ENCODE measurements at regions not wholly inside any gene's neighbourhood (a gene's known extent, or its start where the extent isn't known, plus 50 kb on each side); places are given as distances from the start of the nearest gene placed in this dataset.

DNA sequence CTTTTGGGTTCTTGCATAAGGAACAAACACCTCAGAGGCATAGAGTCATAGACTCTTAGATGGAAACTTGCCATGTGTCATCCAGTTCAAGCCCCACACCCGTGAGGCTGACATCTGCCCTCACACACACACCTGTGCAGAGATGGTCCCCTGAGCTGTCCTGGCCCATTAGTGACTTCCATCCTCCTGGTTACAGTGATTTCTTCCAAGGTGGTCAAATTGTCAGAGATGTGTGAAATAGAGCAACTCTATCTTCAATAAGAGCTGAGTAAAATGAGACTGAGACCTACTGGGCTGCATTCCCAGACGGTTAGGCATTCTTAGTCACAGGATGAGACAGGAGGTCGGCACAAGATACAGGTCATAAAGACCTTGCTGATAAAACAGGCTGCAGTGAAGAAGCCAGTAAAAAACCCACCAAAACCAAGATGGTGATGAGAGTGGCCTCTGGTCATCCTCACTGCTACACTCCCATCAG lies 342.2 kb upstream of the TNRC6C start:
- no peak for TF ChIP-seq ZNF449 (tag by site-specific recombination; IDR thresholded peaks at IDR 0.05)
- TF ChIP-seq ZNF311 (tag by site-specific recombination; IDR thresholded peaks at IDR 0.05; ENCODE audit: borderline replicate concordance): no peak
- TF ChIP-seq ZSCAN16 (tag by site-specific recombination; IDR thresholded peaks at IDR 0.05): no peak
- TF ChIP-seq, protein P1, sequence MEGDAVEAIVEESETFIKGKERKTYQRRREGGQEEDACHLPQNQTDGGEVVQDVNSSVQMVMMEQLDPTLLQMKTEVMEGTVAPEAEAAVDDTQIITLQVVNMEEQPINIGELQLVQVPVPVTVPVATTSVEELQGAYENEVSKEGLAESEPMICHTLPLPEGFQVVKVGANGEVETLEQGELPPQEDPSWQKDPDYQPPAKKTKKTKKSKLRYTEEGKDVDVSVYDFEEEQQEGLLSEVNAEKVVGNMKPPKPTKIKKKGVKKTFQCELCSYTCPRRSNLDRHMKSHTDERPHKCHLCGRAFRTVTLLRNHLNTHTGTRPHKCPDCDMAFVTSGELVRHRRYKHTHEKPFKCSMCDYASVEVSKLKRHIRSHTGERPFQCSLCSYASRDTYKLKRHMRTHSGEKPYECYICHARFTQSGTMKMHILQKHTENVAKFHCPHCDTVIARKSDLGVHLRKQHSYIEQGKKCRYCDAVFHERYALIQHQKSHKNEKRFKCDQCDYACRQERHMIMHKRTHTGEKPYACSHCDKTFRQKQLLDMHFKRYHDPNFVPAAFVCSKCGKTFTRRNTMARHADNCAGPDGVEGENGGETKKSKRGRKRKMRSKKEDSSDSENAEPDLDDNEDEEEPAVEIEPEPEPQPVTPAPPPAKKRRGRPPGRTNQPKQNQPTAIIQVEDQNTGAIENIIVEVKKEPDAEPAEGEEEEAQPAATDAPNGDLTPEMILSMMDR (tag by site-specific recombination; IDR thresholded peaks at IDR 0.05): no peak
- no peak for TF ChIP-seq TCF7L2 (IDR thresholded peaks at IDR 0.05; ENCODE audit: borderline replicate concordance, low read depth, low read length)
- no peak for TF ChIP-seq ZNF473 (tag by site-specific recombination; IDR thresholded peaks at IDR 0.05)
- no peak for TF ChIP-seq SCRT2 (tag by site-specific recombination; IDR thresholded peaks at IDR 0.05)
- no peak for TF ChIP-seq MYNN (tag by site-specific recombination; IDR thresholded peaks at IDR 0.05; ENCODE audit: borderline replicate concordance)
- TF ChIP-seq ZBTB1 (tag by site-specific recombination; IDR thresholded peaks at IDR 0.05): no peak
- TF ChIP-seq ZBTB21 (tag by site-specific recombination; IDR thresholded peaks at IDR 0.05): no peak
- no peak for TF ChIP-seq REST (tag by site-specific recombination; IDR thresholded peaks at IDR 0.05)
- no peak for TF ChIP-seq ZNF510 (tag by site-specific recombination; IDR thresholded peaks at IDR 0.05; ENCODE audit: insufficient replicate concordance)
